ENCODE measurements at regions not wholly inside any gene's neighbourhood (a gene's known extent, or its start where the extent isn't known, plus 50 kb on each side); places are given as distances from the start of the nearest gene placed in this dataset.

DNA sequence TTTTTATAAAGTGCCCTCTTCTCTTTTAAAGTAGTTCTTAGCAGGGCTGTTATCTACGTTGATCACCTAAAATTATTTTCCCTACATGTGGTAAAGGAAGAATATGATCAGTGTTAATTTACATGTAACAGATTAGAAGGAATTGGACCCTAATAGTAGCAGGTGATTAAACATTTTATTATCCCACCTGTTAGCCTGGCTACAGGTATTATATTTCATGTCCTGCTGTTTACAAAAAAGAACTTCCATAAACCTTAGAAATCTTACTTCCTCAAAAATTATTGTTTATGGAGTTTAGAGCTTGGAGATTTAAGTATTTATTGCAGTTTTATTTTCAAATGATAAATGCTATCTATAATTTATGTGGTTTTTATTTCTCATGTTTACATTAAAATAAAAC is 1226.7 kb downstream of the UQCRFS1 start:
- TF ChIP-seq, protein P1, sequence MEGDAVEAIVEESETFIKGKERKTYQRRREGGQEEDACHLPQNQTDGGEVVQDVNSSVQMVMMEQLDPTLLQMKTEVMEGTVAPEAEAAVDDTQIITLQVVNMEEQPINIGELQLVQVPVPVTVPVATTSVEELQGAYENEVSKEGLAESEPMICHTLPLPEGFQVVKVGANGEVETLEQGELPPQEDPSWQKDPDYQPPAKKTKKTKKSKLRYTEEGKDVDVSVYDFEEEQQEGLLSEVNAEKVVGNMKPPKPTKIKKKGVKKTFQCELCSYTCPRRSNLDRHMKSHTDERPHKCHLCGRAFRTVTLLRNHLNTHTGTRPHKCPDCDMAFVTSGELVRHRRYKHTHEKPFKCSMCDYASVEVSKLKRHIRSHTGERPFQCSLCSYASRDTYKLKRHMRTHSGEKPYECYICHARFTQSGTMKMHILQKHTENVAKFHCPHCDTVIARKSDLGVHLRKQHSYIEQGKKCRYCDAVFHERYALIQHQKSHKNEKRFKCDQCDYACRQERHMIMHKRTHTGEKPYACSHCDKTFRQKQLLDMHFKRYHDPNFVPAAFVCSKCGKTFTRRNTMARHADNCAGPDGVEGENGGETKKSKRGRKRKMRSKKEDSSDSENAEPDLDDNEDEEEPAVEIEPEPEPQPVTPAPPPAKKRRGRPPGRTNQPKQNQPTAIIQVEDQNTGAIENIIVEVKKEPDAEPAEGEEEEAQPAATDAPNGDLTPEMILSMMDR (IDR thresholded peaks at IDR 0.05) = no peak
- no peak for TF ChIP-seq POLR2A (IDR thresholded peaks at IDR 0.05)
